CD4-positive, alpha-beta T cell treated with Interleukin-17A for 1 hour (primary cell): ENCODE measurements at regions not wholly inside any gene's neighbourhood (a gene's known extent, or its start where the extent isn't known, plus 50 kb on each side); places are given as distances from the start of the nearest gene placed in this dataset.
A peak's percentile ranks its signal among the peaks of the same experiment; 100 is the strongest.

Source experiments
- DNase-seq: peaks from one replicate; pipeline ENCODE4 v3.0.0-alpha.2; 2020

DNA sequence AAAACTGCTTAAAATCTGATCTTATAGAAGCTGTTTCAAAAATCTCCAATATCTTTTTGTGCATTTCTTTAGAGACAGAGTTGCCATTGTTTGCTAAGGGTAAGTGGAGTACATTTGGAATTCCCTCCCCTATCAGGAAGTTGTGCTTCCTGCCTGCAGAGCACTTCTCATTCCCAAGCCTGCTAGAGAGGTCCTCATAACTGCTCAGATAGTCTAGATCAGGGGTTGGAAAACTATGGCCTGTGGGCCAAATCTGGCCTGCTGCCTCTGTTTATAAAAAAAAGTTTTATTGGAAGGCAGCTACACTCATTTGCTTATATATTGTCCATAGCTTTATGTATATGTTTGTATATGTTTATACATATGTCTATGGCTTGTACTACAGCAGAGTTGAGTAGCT, 333.7 kb upstream of the PROK2 start:
- DNase-seq = no peak

DNA sequence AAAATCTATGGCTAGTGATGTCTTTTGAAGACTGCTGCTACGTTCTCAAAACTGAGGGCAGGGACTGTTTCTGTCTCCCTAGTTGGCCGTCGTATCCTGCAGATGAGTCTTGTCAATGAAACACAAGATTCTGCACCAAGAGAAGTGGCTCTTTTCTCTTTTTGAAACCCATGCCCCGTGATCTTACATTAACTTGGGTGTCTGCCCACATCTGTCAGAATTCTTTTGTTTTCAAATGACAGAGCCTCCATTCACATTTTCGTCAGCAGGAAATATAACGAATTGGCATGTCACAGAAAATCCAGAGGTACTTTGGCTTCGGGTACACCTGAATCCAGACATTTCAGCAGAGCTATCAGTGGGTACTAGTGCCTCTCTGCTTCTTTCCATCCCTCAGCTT, 331.3 kb upstream of the PROK2 start:
- no peak for DNase-seq

DNA sequence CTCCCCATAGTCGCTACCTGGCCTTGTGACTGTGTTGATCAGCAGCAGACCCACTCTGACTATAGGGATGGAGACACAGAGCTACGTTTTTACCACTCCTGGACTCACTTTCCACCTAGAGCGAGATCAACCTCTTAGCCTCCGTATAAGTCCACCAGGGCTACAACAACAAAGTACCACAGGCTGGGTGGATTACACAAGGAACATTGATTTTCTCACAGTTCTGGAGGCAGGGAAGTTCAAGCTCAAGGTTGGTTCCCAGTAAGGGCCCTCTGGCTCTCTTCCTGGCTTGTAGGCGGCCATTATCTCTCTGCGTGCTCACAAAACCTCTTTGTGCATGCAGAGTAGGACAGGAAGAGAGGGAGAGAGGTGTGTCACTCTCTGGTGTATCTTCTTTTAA, 330.4 kb upstream of the PROK2 start:
- no peak for DNase-seq

DNA sequence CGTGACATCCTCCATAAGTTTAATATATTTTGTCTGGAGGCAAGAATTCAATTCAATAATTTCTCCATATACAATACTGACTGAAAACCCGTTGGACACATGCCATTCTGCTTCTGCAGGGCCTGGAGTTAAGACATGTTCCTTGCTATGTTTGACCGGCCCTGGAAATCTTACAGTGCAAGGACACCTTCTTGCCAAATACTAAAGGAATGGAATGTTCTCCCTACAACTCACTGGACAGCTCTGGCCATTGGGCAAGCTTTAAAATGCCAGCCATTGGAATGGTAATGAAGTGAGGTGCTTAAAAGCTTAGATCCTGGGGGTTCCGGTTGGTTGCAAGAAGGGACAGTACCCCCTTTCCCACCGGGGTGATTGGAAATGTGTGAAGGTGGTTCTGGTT, 329.8 kb upstream of the PROK2 start:
- no peak for DNase-seq

DNA sequence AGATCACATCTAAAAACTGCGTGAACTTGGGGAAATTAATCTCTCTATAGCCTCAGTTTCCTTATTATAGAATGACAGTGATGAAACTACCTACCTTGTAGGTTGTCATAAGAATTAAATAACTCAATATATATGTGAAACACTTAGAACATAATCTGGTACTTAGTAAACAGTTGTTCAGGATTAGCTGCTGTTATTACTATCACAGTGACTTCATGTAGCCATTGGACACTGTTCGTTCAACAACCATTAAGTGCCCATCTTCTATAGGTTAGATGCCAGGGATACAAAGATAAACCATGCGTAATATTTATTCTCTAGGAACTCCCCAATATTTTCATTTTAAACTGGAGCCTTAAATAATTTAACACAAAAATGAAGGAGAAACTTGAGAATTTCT, 329.0 kb upstream of the PROK2 start:
- no peak for DNase-seq

DNA sequence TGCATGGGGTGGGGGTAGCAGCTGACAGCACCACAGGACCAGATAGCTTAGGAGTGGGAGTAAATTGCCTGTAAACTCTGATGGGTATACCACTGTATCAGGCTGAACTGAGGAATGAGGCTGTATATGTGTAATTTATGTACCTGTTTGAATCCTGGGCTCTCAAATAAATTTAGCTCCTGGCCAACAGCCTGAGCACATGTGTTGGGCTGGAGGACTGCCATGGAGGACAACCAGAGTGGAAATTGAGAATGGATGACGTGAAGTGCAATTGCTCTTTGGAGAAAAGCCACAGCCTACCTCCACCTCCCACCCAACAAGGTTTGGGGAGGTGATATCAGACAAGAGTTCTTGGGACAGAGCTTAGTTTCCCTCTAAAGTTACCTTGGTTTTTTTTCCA, 328.6 kb upstream of the PROK2 start:
- DNase-seq = no peak

DNA sequence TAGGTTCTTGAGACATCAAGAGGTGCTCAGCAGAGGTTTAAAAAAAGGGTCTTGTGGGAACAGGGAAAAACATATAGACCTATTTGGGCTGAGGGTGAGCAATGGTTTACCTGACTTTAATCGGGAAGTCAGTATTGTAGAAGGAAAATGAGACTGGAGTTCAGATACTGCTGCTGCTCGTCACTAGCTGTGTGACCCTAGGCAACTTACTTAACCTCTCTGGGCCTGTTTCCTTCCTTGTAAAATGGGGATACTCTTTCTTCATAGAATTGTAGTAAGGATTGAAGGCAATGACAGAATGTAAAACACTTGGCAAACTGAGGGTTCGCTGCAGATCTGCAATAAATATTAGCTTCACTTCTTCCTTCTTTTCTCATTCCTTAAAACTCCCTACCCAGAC, 327.5 kb upstream of the PROK2 start:
- no peak for DNase-seq

DNA sequence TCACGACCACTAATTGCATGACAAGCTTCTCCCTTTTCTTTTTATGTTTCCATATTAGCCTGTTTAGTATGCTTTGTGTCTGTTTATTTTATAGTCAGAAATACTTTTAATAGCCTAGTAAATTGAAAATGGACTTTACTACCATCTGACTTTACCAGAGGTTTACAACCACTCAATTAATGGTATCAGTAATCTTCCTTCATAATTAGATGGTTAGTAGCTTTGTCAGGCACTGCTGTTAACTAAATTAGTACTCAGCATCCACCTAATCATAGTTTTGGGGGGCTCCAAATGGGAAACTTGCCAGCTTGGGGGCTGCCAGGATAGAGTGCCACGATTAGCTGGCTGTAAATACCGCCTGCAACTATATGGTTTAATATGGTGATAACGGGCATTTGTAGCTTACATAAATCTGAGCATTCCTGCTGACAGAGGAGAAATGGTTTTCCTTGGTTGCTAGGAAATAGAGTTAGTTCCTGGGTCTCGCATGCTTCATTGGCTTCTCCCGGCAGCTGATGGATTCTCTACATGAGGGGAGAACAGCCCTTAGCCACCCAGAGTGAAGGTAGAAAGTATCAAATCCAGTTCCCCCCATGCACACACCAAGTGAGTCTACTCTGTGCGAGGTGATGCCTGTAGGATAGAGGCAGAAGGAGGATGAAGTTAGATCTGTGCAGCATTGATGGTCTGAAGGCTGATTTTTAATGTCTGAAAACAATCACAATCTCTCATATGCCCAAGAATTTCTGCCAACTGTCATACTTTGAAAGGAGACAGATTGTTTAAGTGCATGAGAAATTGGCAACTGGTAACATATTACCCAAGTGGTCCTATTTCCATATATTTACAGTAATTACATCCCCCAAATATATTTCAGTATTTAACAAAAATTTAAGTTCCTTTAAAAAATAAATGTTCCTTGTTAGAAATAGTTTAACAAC, 326.6 kb upstream of the PROK2 start:
- DNase-seq = no peak

DNA sequence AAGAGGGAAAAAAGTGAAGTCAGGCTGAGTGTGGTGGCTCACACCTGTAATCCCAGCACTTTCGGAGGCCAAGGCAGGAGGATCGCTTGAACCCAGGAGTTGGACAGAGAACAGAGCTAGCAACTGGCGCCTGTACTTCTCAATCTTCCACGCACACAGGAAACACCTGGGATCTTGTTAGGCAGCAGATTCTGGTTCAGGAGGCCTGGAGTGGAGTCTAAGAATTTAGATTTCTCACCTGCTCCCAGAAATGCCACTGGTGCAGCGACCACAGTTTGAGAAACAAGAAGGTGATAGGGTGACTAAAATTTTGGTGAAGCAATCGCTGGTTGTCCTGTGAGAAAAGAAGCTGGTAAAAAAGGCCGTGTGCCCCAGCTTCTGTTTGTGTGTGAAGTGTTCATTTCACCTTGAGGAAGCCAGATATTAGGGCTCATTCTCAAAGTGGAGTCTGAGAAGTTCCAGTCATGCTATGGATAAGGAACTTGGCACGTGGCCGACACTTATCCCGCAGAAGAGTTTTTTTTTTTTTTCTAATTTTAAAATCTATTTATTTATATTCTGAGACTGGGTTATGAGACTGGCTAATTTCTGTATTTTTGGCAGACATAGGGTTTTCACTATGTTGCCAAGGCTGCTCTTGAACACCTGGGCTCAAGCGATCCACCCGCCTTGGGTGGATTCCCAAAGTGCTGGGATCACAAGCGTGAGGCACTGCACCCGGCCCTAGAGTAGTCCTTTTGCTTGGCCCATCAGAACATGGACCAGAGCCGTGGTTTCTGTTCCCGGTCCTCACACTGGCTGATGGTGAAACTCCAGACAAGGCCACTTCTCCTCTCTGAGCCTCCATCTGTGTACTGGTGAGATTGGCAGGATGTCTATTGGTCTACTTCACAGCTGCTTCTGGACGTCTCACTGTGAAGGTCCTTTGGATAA, 324.6 kb upstream of the PROK2 start:
- DNase-seq = peak; percentile 3

DNA sequence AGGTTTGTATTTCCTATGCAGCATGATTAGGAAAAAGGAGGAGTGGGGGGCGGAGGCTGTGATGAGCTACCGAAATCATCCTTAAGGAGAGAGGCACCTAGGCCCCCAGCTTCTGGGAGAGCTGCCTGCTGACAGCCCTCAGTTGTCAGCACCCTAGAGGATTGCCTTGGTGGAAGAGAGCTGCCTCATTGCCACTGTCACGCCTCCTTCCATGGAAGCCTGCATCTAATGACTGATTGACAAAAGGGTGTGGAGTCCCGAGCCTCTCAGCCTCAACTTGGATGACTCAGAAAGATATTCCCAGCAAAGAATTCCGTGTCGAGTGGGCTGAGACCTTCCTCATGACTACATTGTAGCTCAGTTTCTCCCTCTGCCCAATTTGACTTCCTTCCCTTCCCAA, 320.4 kb upstream of the PROK2 start:
- DNase-seq = no peak

DNA sequence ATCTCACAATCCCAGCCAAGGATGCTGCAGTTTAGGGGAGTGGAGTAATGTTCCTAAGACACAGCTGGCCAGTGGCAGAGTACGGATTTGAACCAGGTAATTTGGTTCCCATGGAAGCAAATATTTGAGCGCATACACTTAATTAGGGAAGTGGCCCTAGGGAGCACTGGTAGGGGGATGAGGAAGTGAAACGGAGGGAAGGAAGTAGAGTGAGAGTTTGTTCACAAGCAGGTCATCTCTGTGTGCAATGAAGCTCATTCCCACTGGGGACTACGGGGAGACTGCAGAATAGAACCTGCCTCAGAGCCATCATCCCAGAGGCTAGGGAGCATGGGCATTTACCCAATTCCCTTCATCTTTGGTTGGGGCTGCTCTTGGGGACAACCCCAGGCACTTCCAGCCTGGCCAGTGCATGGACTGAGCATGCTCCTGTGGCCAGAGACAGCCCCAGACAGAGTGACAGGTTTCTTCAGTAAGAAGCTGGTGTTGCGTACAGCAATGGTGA, 317.2 kb upstream of the PROK2 start:
- DNase-seq = peak; percentile 47

DNA sequence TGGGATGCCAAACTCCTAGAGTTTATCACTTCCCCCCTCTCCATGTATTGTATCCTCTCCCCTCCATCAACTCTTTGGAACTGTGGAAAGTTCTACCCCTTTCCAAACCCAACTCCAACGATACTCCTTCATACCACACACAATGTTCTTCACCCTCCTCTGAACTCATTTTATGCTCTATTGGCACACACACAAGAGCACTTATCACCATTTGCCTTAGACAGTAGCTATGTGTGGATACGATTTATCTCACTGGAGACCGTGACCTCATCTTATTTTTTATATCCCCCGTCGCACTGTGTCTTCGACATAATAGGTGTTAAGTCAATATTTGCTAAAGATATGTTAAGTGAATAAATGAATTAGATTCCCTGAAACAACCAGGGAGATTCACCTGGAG, 316.5 kb upstream of the PROK2 start:
- no peak for DNase-seq

DNA sequence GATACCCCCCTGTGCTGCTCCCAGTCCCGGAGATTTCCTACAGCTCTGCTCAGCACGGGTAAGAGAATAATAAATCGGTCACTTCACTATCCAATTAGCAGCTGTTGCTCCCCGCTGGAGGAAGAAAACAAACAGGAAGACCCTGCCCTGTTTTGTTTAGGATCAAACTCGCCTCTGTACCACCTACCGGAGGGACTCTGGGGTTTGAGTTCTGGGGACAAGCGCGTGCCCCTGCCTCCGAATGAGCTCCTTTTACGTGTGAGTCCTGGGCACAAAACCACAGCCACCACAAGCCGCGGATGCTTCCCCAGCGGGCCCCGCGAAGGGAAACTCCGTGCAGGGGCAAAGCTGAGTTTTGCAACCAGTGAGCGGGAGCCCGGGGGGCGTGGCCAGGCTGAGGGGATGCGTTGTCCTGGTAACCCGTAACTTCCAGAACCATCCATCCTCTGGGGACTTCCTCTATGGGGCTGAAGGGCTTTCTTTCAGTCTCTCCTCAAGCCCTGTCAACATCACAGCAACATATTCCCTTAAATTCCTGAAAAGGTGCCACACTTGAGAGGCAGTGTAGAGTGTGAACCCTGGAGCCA, 315.7 kb upstream of the PROK2 start:
- DNase-seq = peak; percentile 87

DNA sequence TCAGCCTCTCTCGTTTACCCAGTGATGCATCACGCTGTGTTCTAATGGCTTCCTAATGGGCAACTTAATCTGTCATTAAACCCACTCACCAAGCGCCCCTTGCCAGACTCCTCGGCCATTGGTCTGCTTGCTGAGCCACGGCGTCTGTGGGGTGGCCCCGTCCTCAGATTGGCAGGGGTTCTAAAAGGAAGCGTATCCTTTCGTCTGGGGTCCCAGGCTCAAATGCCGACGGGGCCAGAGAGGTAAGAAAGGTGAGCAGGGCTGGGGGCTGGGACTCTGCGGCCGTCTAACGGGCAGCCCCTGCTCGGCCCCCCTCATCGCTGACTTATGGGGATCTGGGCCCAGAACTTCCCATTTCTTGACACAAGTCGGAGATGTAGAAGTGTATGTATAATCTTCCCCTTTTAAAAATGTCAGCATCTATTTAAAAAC, 315.1 kb upstream of the PROK2 start:
- DNase-seq = peak; percentile 3

DNA sequence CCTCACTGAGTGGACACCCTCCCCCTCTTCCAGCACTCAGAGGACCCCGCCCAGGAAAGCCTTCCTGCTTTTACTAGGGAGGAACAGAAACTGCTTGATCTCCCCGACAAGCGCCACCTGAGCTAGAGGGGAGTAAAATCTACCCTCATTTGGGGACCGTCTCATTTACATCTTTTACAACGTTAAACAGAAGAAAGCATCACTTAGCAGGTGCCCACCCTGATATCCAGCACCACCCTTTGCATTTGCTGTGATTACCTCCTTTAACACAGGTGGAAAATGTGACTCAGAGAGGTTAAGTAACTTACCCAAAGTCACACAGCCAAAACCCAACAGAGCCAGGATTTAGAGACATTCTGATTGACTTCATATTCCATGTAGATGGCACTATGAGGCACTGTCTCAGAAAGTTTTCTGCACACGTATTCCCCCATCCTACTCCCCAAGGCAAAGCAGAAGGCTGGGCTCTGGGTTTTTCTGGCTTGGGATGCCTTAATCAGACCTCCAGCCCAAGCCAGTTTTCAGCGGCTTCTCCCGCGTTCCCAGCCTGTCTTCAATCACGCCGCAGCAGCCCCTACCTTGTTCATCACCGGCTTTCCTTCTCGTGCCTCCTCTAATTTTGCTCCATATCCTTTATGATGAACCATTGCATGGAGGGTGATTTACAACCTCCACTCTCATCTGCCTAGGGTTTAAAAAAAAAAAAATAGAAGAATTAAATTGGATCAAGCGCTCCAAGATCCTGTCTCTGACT, 314.6 kb upstream of the PROK2 start:
- peak; percentile 5 for DNase-seq

DNA sequence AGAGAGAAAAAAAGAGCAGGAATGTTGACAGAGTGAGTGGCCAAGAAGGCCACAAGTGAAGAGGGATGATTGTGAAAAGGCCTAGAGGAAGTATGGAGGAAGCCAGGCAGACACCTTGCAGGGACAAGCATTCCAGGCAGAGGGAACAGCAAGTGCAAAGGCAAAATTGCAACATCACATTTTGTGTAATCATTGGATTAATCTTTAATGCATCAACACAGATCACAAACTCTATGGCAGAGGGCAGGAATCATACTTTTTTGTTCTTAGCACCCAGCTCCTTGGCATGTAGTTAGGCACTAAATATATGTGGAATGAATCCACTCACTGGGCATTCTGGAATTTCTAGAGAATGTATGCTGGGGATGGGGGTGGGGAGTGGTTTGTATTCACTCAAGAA, 312.1 kb upstream of the PROK2 start:
- DNase-seq = no peak

DNA sequence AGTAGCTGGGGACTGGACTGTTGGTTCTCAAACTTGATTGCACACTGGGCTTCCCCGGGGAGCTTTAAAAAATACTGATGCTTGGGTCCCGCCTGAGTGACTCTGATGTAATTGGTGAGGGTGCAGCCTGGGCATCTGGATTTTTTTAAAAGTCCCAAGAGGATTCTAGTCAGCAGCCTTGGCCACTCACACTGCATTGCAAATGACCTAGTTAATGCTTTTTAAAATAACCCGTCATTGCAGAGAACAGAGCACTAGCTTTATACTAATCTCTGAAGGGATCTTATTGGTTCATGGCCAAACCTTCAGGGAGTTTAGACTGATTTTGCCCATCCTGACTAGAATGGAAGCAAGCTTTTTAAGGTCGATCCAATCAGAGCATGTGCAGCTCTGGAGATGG, 310.6 kb upstream of the PROK2 start:
- no peak for DNase-seq

DNA sequence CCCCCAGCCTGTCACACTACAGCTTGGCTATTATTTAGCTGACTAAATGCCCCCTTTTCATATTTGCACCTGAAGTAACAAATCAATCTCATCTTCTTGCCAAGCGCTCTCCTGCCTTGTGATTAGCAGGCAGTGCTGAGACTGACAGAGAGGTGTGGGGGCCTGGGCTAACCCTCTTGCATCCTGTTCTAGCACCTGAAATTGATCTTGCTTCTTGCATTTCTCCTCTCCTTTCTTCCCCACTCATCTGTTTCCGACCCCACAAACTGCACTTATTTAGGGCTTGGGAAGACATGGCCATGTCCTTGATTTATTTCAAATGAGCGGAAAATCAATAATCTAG, 309.0 kb upstream of the PROK2 start:
- no peak for DNase-seq

DNA sequence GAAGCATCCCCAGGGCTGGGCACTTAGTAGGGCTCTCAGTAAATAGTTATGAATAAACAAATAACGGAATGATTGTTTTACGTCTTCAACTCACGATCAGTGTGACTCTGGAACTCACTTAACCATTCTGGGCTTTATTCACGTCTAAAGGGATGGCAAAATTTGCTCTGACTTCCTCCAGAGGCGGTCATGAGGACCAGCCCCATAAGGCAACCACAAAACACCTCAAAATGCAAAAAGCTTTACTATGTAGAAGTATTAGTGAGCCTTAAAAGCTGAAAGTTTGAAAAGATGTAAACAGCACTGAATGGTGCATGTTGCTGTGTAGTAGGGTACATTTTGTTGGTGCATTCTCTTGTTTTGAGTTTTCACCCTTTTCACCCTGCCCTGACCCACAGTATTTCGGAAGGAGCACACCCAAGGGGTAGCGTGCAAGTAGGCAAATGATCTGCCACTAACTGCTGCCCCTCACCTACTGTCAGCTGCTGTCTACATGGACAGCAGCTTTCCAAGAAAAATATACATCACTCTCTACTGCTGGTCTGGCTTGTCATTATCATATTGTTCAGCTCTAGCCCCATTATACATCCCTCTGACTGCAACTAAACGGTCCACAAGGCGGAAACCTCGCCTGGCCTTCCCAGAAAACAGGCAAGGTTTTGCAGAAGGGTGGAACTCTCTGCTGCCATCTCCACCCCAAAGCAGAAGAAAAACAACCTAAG, 308.5 kb upstream of the PROK2 start:
- DNase-seq = no peak

DNA sequence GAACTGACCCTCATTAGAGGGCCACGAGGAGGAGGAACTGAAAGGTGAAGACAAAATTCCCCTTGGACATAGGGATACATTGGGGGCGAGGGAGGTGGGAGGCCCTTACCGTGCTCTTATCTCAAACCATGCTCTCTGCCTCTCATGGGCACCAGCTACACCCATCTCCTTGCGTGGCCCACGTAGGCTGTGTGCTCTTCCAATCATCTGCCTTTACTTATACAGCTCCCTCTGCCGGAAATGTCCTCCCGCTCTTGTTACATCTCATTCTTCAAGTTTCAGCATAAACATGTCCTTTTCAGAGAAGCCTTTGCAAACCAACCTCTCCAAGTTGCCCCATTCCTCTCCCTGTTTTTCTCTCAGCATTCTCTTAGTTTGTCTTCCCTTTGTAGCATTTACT, 307.8 kb upstream of the PROK2 start:
- no peak for DNase-seq

DNA sequence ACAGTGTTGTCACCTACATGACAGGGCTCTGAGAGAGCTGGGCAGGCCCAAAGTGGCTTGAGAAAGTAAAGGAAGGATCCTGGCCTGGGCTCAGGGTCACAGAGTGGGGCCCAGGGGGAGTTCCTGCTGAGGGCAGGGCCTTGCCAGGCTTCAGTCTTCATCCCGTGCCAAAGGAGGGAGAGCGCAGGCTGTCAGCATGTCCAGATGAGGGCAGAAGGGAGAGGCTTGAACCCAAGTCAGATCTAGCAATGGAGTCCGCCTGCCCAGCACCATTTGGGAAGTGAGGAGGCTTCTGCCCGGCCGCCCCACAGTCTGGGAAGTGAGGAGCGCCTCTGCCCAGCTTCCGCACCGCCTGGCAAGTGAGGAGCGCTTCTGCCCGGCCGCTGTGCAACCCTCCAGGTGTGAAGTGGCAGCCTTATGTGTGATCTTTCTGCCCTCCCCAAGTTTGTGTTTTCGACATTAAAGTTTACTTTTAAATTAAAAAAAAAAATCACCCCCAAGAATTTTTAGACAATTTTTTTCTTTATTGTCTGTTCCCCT, 303.6 kb upstream of the PROK2 start:
- no peak for DNase-seq

DNA sequence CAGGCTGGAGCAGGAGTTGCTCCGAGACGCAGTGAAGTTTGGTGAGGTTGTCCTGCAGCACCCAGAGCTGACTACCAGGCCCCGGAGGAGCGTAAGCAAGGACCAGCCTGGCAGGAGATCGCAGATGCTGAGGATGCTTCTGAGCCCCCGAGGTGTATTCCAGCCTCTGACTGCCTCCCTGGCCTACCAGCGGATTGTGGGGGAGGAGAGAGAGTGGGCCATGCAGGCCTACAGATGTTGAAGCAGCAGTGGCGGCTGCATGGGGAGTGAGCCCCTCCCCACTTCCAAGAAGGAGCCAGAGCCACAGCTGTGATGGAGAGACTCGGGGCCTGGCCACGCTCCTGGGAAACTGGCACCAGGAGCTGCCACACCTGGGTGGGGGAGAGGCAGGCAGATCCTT, 302.5 kb upstream of the PROK2 start:
- DNase-seq = no peak
